ENCODE measurements at regions not wholly inside any gene's neighbourhood (a gene's known extent, or its start where the extent isn't known, plus 50 kb on each side); places are given as distances from the start of the nearest gene placed in this dataset.

GRCh38 chr6:159334068-159334467, 164.9 kb downstream of the FNDC1 start:
- no peak for TF ChIP-seq CTCF (conservative IDR thresholded peaks at IDR 0.05 in 1 of 2, IDR thresholded peaks at IDR 0.05 in 1 of 2; ENCODE audit: extremely low read depth in 1 of 2, insufficient read depth in 1 of 2, low read depth in 1 of 2, low read length in 2 of 2)
- TF ChIP-seq EZH2 (IDR thresholded peaks at IDR 0.05; ENCODE audit: borderline replicate concordance, low read length), result no peak
